Bronchial epithelial cell (primary cell): ENCODE measurements at regions not wholly inside any gene's neighbourhood (a gene's known extent, or its start where the extent isn't known, plus 50 kb on each side); places are given as distances from the start of the nearest gene placed in this dataset.

Experiments used
- DNase-seq: peaks from one replicate; pipeline ENCODE4 v3.0.0-alpha.2; 2010; ENCODE audit warnings: low read depth
- FAIRE-seq: peaks from 2 replicates; lab custom pipeline; 2011; peaks lifted over from hg19 to GRCh38; lab: Jason Lieb, UNC
- H3K27me3 ChIP-seq: 2 replicates; pipeline ENCODE4 v1.5.1; 2011; ENCODE audit warnings: low read length; ENCODE audit not compliant: control insufficient read depth, insufficient read depth
- H3K36me3 ChIP-seq: 2 replicates; pipeline ENCODE4 v1.5.1; 2011; ENCODE audit warnings: low read length; ENCODE audit not compliant: control insufficient read depth, insufficient read depth
- H3K4me3 ChIP-seq: 2 replicates; pipeline ENCODE4 v1.5.1; 2011; ENCODE audit warnings: mild to moderate bottlenecking, low read depth, low read length, control low read depth
- CTCF ChIP-seq: IDR thresholded peaks from 2 replicates; pipeline ENCODE4 v1.5.1; 2011; ENCODE audit warnings: mild to moderate bottlenecking, moderate library complexity, low read length, control low read depth, inconsistent platforms; ENCODE audit not compliant: insufficient read depth, severe bottlenecking

- no peak for TF ChIP-seq CTCF
- no peak for FAIRE-seq
- Histone ChIP-seq H3K36me3 (no peaks in the 10 kb centered on the region), H3K4me3 (no peak overlapping the region), H3K27me3 (no peaks in the 10 kb centered on the region)
- no peak for DNase-seq
These were observed 637.4 kb upstream of the API5 start for GRCh38 chr11:42674436-42674835.

- DNase-seq (no peak), FAIRE-seq (no peak)
- Histone ChIP-seq H3K27me3 (no peaks in the 10 kb centered on the region), H3K4me3 (no peak overlapping the region), H3K36me3 (no peaks in the 10 kb centered on the region)
- TF ChIP-seq CTCF = no peak
These were observed 604.3 kb upstream of the API5 start for GRCh38 chr11:42707541-42707940.

- Histone ChIP-seq H3K4me3 (no peak overlapping the region), H3K36me3 (no peaks in the 10 kb centered on the region), H3K27me3 (no peaks in the 10 kb centered on the region)
- FAIRE-seq (peak; percentile 64), DNase-seq (no peak)
- TF ChIP-seq CTCF = no peak
These were observed 602.6 kb upstream of the API5 start for GRCh38 chr11:42709216-42709615.

- H3K36me3 ChIP-seq = no peaks in the 10 kb centered on the region
- no peaks in the 10 kb centered on the region for H3K27me3 ChIP-seq
- no peak for DNase-seq
- no peak for FAIRE-seq
- TF ChIP-seq CTCF = no peak
- no peak overlapping the region for H3K4me3 ChIP-seq
These were observed 598.5 kb upstream of the API5 start for GRCh38 chr11:42713279-42713678.

GRCh38 chr11:42713753-42714152 is 598.0 kb upstream of the API5 start:
- FAIRE-seq (no peak), DNase-seq (no peak)
- no peak for TF ChIP-seq CTCF
- no peaks in the 10 kb centered on the region for H3K27me3 ChIP-seq
- H3K36me3 ChIP-seq = no peaks in the 10 kb centered on the region
- no peak overlapping the region for H3K4me3 ChIP-seq

- FAIRE-seq (no peak), DNase-seq (no peak)
- no peak for TF ChIP-seq CTCF
- Histone ChIP-seq H3K4me3 (no peak overlapping the region), H3K27me3 (no peaks in the 10 kb centered on the region), H3K36me3 (no peaks in the 10 kb centered on the region)
These were observed 590.9 kb upstream of the API5 start for GRCh38 chr11:42720716-42721563.
